Endothelial cell of umbilical vein (primary cell): ENCODE measurements at regions not wholly inside any gene's neighbourhood (a gene's known extent, or its start where the extent isn't known, plus 50 kb on each side); places are given as distances from the start of the nearest gene placed in this dataset.

Experiments
- BruUV-seq: library from RNA; stranded (reverse); fragments of 400-500 nt; replicated peaks from 2 replicates; lab custom pipeline; 2021; lab: Mats Ljungman, UMichigan
- CTCF ChIA-PET: fragments of 300-600, 350-600 bp; sonication (Branson Sonifier 250); formaldehyde crosslinking; loops from one replicate; lab custom pipeline; 2021; ENCODE audit warnings: antibody characterized with exemption, inconsistent platforms; lab: Charles Lee
- POLR2A ChIA-PET: fragments of 300-600, 350-600 bp; sonication (Branson Sonifier 250); formaldehyde crosslinking; loops from one replicate; lab custom pipeline; 2021; ENCODE audit warnings: antibody characterized with exemption, inconsistent platforms; lab: Charles Lee
- DNase-seq: peaks from one replicate; pipeline ENCODE4 v3.0.0-alpha.2; 2011; ENCODE audit warnings: low read depth, low spot score
- FAIRE-seq: peaks from 2 replicates; lab custom pipeline; 2011; peaks lifted over from hg19 to GRCh38; lab: Jason Lieb, UNC
- H2AFZ ChIP-seq: 2 replicates; pipeline ENCODE4 v1.6.0; 2012; ENCODE audit warnings: low read depth, low read length, control low read depth, inconsistent platforms
- H3K27ac ChIP-seq: 2 replicates; pipeline ENCODE4 v1.5.1; 2011; ENCODE audit warnings: low read depth, mild to moderate bottlenecking, control low read depth, low read length, moderate library complexity; ENCODE audit not compliant: insufficient read depth
- H3K27me3 ChIP-seq, 2 experiments: 2 replicates each; pipeline versions ENCODE4 v1.6.0 to v1.6.1; 2011; ENCODE audit warnings: low read length in 2 of 2, mixed read lengths in 1 of 2; ENCODE audit not compliant: control insufficient read depth in 2 of 2, insufficient read depth in 2 of 2
- H3K36me3 ChIP-seq, 2 experiments: 2 replicates in 1 of 2; 3 replicates in 1 of 2; pipeline ENCODE4 v1.5.1; 2011; ENCODE audit warnings: low read length in 2 of 2, mild to moderate bottlenecking in 1 of 2, moderate library complexity in 1 of 2; ENCODE audit not compliant: control insufficient read depth in 2 of 2, insufficient read depth in 2 of 2; ENCODE audit errors: extremely low read depth in 1 of 2
- H3K4me1 ChIP-seq: 3 replicates; pipeline ENCODE4 v1.5.1; 2011; ENCODE audit warnings: mild to moderate bottlenecking, low read length; ENCODE audit not compliant: control insufficient read depth, insufficient read depth; ENCODE audit errors: extremely low read depth
- H3K4me2 ChIP-seq: 2 replicates; pipeline ENCODE4 v1.6.1; 2011; ENCODE audit warnings: low read length, control low read depth, mixed read lengths; ENCODE audit not compliant: insufficient read depth
- H3K4me3 ChIP-seq, 3 experiments: fragments of 200-600 bp in 1 of 3; sonication (generic), shearing (Covaris generic) in 1 of 3; replicated peaks in 1 of 3; 2 replicates each; pipeline ENCODE4 v1.5.1; 2011 to 2016; ENCODE audit warnings: control low read depth in 3 of 3, low read length in 3 of 3, mild to moderate bottlenecking in 2 of 3, inconsistent platforms in 1 of 3, low read depth in 1 of 3, moderate library complexity in 1 of 3; ENCODE audit not compliant: insufficient read depth in 1 of 3
- H3K79me2 ChIP-seq: 2 replicates; pipeline ENCODE4 v1.6.0; 2012; ENCODE audit warnings: low read length, inconsistent platforms; ENCODE audit not compliant: control insufficient read depth, insufficient read depth
- H3K9ac ChIP-seq: replicated peaks from 2 replicates; pipeline ENCODE3; 2011; ENCODE audit warnings: low read length, control low read depth; ENCODE audit not compliant: insufficient read depth; ENCODE audit errors: extremely low read depth
- H3K9me1 ChIP-seq: replicated peaks from 3 replicates; pipeline ENCODE4 v1.6.0; 2011; ENCODE audit warnings: mild to moderate bottlenecking, low read length; ENCODE audit not compliant: control insufficient read depth, insufficient read depth; ENCODE audit errors: extremely low read depth
- H3K9me3 ChIP-seq: replicated peaks from 2 replicates; pipeline ENCODE4 v1.5.1; 2012; ENCODE audit warnings: low read length, inconsistent platforms; ENCODE audit not compliant: control insufficient read depth, insufficient read depth
- H4K20me1 ChIP-seq: replicated peaks from 2 replicates; pipeline ENCODE3; 2011; ENCODE audit warnings: mild to moderate bottlenecking, low read length; ENCODE audit not compliant: control insufficient read depth, insufficient read depth; ENCODE audit errors: extremely low read depth
- EZH2 ChIP-seq: IDR thresholded peaks from 2 replicates; pipeline ENCODE4 v1.6.1; 2012; ENCODE audit warnings: borderline replicate concordance, low read depth, mild to moderate bottlenecking, moderate library complexity, low read length, inconsistent platforms; ENCODE audit not compliant: severe bottlenecking
- FOS ChIP-seq: IDR thresholded peaks from 2 replicates; pipeline ENCODE4 v1.6.1; 2011; ENCODE audit warnings: mild to moderate bottlenecking, low read length, moderate library complexity, borderline replicate concordance; ENCODE audit not compliant: insufficient read depth
- GATA2 ChIP-seq: IDR thresholded peaks from 2 replicates; pipeline ENCODE4 v1.7.0; 2011; ENCODE audit warnings: low read depth, mild to moderate bottlenecking, moderate library complexity, mixed read lengths, low read length; ENCODE audit not compliant: insufficient read length, insufficient read depth
- JUN ChIP-seq: IDR thresholded peaks from 2 replicates; pipeline ENCODE4 v1.6.1; 2011; ENCODE audit warnings: borderline replicate concordance, low read depth; ENCODE audit not compliant: insufficient read length, insufficient read depth
- MYC ChIP-seq: IDR thresholded peaks from one replicate; pipeline ENCODE4 v1.6.1; 2011; ENCODE audit warnings: mild to moderate bottlenecking, low read depth, low read length
- POLR2A ChIP-seq: IDR thresholded peaks from 2 replicates; pipeline ENCODE4 v1.6.1; 2012; ENCODE audit warnings: low read depth, mild to moderate bottlenecking, control low read depth, low read length
- POLR2AphosphoS5 ChIP-seq: IDR thresholded peaks from 2 replicates; pipeline ENCODE4 v1.6.1; 2012; ENCODE audit warnings: low read depth, mild to moderate bottlenecking, control low read depth, low read length, moderate library complexity; ENCODE audit not compliant: insufficient read depth
- dilution Hi-C: fragments of 300-500 bp; cut with MboI; formaldehyde crosslinking; loops from one replicate; pipeline ENCODE4 v1.15.0; 2019; ENCODE audit warnings: low sequenced_read_pairs; ENCODE audit not compliant: extremely low pct_ligation_motif_present
- intact Hi-C: fragments of 100-400 bp; cut with micrococcal nuclease; formaldehyde crosslinking; loops from one replicate; pipeline ENCODE4 v1.10.0; 2022
- TF ChIP-seq, protein P1 (sequence below), 2 donors: IDR thresholded peaks; 1 replicate in 1 of 2; 2 replicates in 1 of 2; pipeline ENCODE4 v1.5.1; 2011; ENCODE audit warnings: low read length in 2 of 2, mild to moderate bottlenecking in 2 of 2, moderate library complexity in 2 of 2, control low read depth in 1 of 2, inconsistent platforms in 1 of 2, low read depth in 1 of 2; ENCODE audit not compliant: insufficient read depth in 1 of 2; ENCODE audit errors: extremely low read depth in 1 of 2
- TF ChIP-seq, protein P2 (sequence below): IDR thresholded peaks from 2 replicates; pipeline ENCODE4 v1.6.1; 2011; ENCODE audit not compliant: insufficient read depth, insufficient read length

GRCh38 chr20:57027777-57028176 is 238.7 kb downstream of the BMP7 start:
- no peak overlapping the region for H3K4me2 ChIP-seq
- no peaks in the 10 kb centered on the region for H3K27me3 ChIP-seq
- dilution Hi-C loops = no loop called here
- no peak overlapping the region for H3K27ac ChIP-seq
- TF ChIP-seq GATA2 (no peak), MYC (no peak), JUN (no peak), EZH2 (no peak), POLR2AphosphoS5 (no peak), POLR2A (no peak), FOS (no peak)
- TF ChIP-seq, protein P1, sequence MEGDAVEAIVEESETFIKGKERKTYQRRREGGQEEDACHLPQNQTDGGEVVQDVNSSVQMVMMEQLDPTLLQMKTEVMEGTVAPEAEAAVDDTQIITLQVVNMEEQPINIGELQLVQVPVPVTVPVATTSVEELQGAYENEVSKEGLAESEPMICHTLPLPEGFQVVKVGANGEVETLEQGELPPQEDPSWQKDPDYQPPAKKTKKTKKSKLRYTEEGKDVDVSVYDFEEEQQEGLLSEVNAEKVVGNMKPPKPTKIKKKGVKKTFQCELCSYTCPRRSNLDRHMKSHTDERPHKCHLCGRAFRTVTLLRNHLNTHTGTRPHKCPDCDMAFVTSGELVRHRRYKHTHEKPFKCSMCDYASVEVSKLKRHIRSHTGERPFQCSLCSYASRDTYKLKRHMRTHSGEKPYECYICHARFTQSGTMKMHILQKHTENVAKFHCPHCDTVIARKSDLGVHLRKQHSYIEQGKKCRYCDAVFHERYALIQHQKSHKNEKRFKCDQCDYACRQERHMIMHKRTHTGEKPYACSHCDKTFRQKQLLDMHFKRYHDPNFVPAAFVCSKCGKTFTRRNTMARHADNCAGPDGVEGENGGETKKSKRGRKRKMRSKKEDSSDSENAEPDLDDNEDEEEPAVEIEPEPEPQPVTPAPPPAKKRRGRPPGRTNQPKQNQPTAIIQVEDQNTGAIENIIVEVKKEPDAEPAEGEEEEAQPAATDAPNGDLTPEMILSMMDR (IDR thresholded peaks at IDR 0.05; ENCODE audit: extremely low read depth in 1 of 2, insufficient read depth in 1 of 2, low read depth in 1 of 2, low read length in 2 of 2) = no peak
- TF ChIP-seq, protein P2, sequence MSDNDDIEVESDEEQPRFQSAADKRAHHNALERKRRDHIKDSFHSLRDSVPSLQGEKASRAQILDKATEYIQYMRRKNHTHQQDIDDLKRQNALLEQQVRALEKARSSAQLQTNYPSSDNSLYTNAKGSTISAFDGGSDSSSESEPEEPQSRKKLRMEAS = no peak
- ChIA-PET POLR2A (no interaction called here), CTCF (no interaction called here)
- no peak for DNase-seq
- no peaks in the 10 kb centered on the region for H3K36me3 ChIP-seq
- no peaks in the 10 kb centered on the region for H3K4me1 ChIP-seq
- BruUV-seq = no TSS peak
- FAIRE-seq = no peak
- intact Hi-C loops = no loop called here
- no peak overlapping the region for H3K9ac ChIP-seq
- no peak overlapping the region for H3K4me3 ChIP-seq
- H2AFZ ChIP-seq = no peak overlapping the region
- no peaks in the 10 kb centered on the region for H3K9me3 ChIP-seq
- H3K79me2 ChIP-seq = no peaks in the 10 kb centered on the region
- H4K20me1 ChIP-seq = no peaks in the 10 kb centered on the region
- H3K9me1 ChIP-seq = no peaks in the 10 kb centered on the region
